Loucy (cell line): ENCODE measurements at regions not wholly inside any gene's neighbourhood (a gene's known extent, or its start where the extent isn't known, plus 50 kb on each side); places are given as distances from the start of the nearest gene placed in this dataset.

ENCODE experiments used
- CTCF ChIP-seq: fragments of 200-600 bp; sonication (generic); conservative IDR thresholded peaks from 2 replicates; pipeline ENCODE4 v1.5.1; 2014; ENCODE audit warnings: mild to moderate bottlenecking, antibody characterized with exemption, low read length
- EZH2phosphoT487 ChIP-seq: fragments of 200-600 bp; IDR thresholded peaks from 2 replicates; pipeline ENCODE4 v1.6.1; 2018; ENCODE audit warnings: antibody characterized with exemption, mild to moderate bottlenecking, moderate library complexity, borderline replicate concordance

- no peak for TF ChIP-seq EZH2phosphoT487
- no peak for TF ChIP-seq CTCF
These were observed 56.7 kb upstream of the SLC24A4 start for GRCh38 chr14:92266216-92266615.
